ENCODE measurements at regions not wholly inside any gene's neighbourhood (a gene's known extent, or its start where the extent isn't known, plus 50 kb on each side); places are given as distances from the start of the nearest gene placed in this dataset.

- H3K27ac ChIP-seq (replicated peaks) = no peak overlapping the region
- TF ChIP-seq SPI1 (IDR thresholded peaks at IDR 0.05; ENCODE audit: borderline replicate concordance, low read depth) (peak; percentile 92), POLR2AphosphoS5 (IDR thresholded peaks at IDR 0.05; ENCODE audit: low read depth) (no peak)
- H3K4me3 ChIP-seq (replicated peaks; ENCODE audit: insufficient read depth, low read length) = no peak overlapping the region
- no peak for DNase-seq (ENCODE audit: low read depth in 1 of 2, low spot score in 1 of 2)
- no peaks in the 10 kb centered on the region for H3K27me3 ChIP-seq (ENCODE audit: insufficient read depth, poor library complexity, severe bottlenecking)
Observed at GRCh38 chr3:81958972-81959640, 197.7 kb upstream of the GBE1 start.

- no peak for DNase-seq (ENCODE audit: low read depth in 1 of 2, low spot score in 1 of 2)
- Histone ChIP-seq H3K4me3 (replicated peaks; ENCODE audit: insufficient read depth, low read length) (no peak overlapping the region), H3K27me3 (ENCODE audit: insufficient read depth, poor library complexity, severe bottlenecking) (no peaks in the 10 kb centered on the region), H3K27ac (replicated peaks) (no peak overlapping the region)
- TF ChIP-seq GABPA (IDR thresholded peaks at IDR 0.05; ENCODE audit: low read depth) = no peak
- no peak for TF ChIP-seq REST (IDR thresholded peaks at IDR 0.05; ENCODE audit: insufficient replicate concordance, low read depth)
- no peak for TF ChIP-seq SPI1 (IDR thresholded peaks at IDR 0.05; ENCODE audit: borderline replicate concordance, low read depth)
- no peak for TF ChIP-seq POLR2AphosphoS5 (IDR thresholded peaks at IDR 0.05; ENCODE audit: low read depth)
- no peak for TF ChIP-seq CTCF (IDR thresholded peaks at IDR 0.05; ENCODE audit: insufficient read depth, low read length)
Observed at GRCh38 chr3:81955878-81956277, 194.4 kb upstream of the GBE1 start.

- TF ChIP-seq GABPA (IDR thresholded peaks at IDR 0.05; ENCODE audit: low read depth) (no peak), CTCF (IDR thresholded peaks at IDR 0.05; ENCODE audit: insufficient read depth, low read length) (no peak), REST (IDR thresholded peaks at IDR 0.05; ENCODE audit: insufficient replicate concordance, low read depth) (no peak), POLR2AphosphoS5 (IDR thresholded peaks at IDR 0.05; ENCODE audit: low read depth) (no peak), SPI1 (IDR thresholded peaks at IDR 0.05; ENCODE audit: borderline replicate concordance, low read depth) (no peak)
- Histone ChIP-seq H3K27me3 (ENCODE audit: insufficient read depth, poor library complexity, severe bottlenecking) (no peaks in the 10 kb centered on the region), H3K27ac (replicated peaks) (no peak overlapping the region), H3K4me3 (replicated peaks; ENCODE audit: insufficient read depth, low read length) (no peak overlapping the region)
- no peak for DNase-seq (ENCODE audit: low read depth in 1 of 2, low spot score in 1 of 2)
Observed at GRCh38 chr3:81953111-81953510, 191.7 kb upstream of the GBE1 start.

GRCh38 chr3:81952141-81952540 is 190.7 kb upstream of the GBE1 start:
- H3K27ac ChIP-seq (replicated peaks) = no peak overlapping the region
- TF ChIP-seq SPI1 (IDR thresholded peaks at IDR 0.05; ENCODE audit: borderline replicate concordance, low read depth) = no peak
- no peak for TF ChIP-seq GABPA (IDR thresholded peaks at IDR 0.05; ENCODE audit: low read depth)
- TF ChIP-seq REST (IDR thresholded peaks at IDR 0.05; ENCODE audit: insufficient replicate concordance, low read depth) = no peak
- no peak for TF ChIP-seq CTCF (IDR thresholded peaks at IDR 0.05; ENCODE audit: insufficient read depth, low read length)
- no peak for TF ChIP-seq POLR2AphosphoS5 (IDR thresholded peaks at IDR 0.05; ENCODE audit: low read depth)
- H3K4me3 ChIP-seq (replicated peaks; ENCODE audit: insufficient read depth, low read length) = no peak overlapping the region
- DNase-seq (ENCODE audit: low read depth in 1 of 2, low spot score in 1 of 2) = no peak
- H3K27me3 ChIP-seq (ENCODE audit: insufficient read depth, poor library complexity, severe bottlenecking) = no peaks in the 10 kb centered on the region

Measured in HL-60 (cell line).